Omental fat pad (tissue), 3 donors: ENCODE measurements at regions not wholly inside any gene's neighbourhood (a gene's known extent, or its start where the extent isn't known, plus 50 kb on each side); places are given as distances from the start of the nearest gene placed in this dataset.
"Not testable (repeated sequence)": the region's sequence is repeated elsewhere in the genome, so short reads cannot be mapped to it uniquely, and the experiment has no call there.

Experiments
- ATAC-seq: fragments of 150-250 bp; one replicate; pipeline ENCODE4 v1.9.1; 2016; ENCODE audit warnings: mild to moderate bottlenecking, moderate library complexity; ENCODE audit not compliant: low FRiP score
- DNase-seq: peaks from one replicate; pipeline ENCODE4 v3.0.0-alpha.2; 2019; ENCODE audit warnings: low spot score
- CTCF ChIP-seq, 3 donors: fragments of 450-650 bp; IDR thresholded peaks; one replicate each; pipeline ENCODE4 v1.5.1; 2016 to 2017; ENCODE audit warnings: antibody characterized with exemption in 3 of 3, mild to moderate bottlenecking in 3 of 3, moderate library complexity in 2 of 3

GRCh38 chr14:53740570-53740969 is 216.1 kb downstream of the BMP4 start:
- ATAC-seq (no peak), DNase-seq (no peak)
- TF ChIP-seq CTCF (IDR thresholded peaks at IDR 0.05), result no peak

- TF ChIP-seq CTCF (IDR thresholded peaks at IDR 0.05), result no peak
- ATAC-seq, result no peak
- DNase-seq, result no peak
Observed at GRCh38 chr14:53735916-53736315, 220.7 kb downstream of the BMP4 start.

- ATAC-seq, result no peak
- no peak for DNase-seq
- no peak for TF ChIP-seq CTCF (IDR thresholded peaks at IDR 0.05)
Observed at GRCh38 chr14:53723221-53723620, 233.4 kb downstream of the BMP4 start.

GRCh38 chr14:53719536-53719935 is 237.1 kb downstream of the BMP4 start:
- TF ChIP-seq CTCF (IDR thresholded peaks at IDR 0.05), result no peak
- DNase-seq, result no peak
- no peak for ATAC-seq

- no peak for TF ChIP-seq CTCF (IDR thresholded peaks at IDR 0.05)
- ATAC-seq, result no peak
- no peak for DNase-seq
Observed at GRCh38 chr14:53716578-53716977, 240.0 kb downstream of the BMP4 start.

- ATAC-seq (peak; percentile 85), DNase-seq (no peak)
- no peak for TF ChIP-seq CTCF (IDR thresholded peaks at IDR 0.05)
Observed at GRCh38 chr14:53715193-53715721, 241.4 kb downstream of the BMP4 start.

GRCh38 chr14:53714495-53715192 is 242.0 kb downstream of the BMP4 start:
- no peak for TF ChIP-seq CTCF (IDR thresholded peaks at IDR 0.05)
- ATAC-seq (no peak), DNase-seq (no peak)

- ATAC-seq, DNase-seq: not testable (repeated sequence)
Observed at GRCh38 chr14:53712901-53713300, 243.7 kb downstream of the BMP4 start.
